ENCODE measurements at regions not wholly inside any gene's neighbourhood (a gene's known extent, or its start where the extent isn't known, plus 50 kb on each side); places are given as distances from the start of the nearest gene placed in this dataset.

GRCh38 chr5:60410427-60410826 lies 289.5 kb downstream of the DEPDC1B start:
- no peak overlapping the region for H3K4me3 ChIP-seq
- no peaks in the 10 kb centered on the region for H3K27me3 ChIP-seq
- no peak for DNase-seq (ENCODE audit: low read depth in 1 of 2, low spot score in 1 of 2)
- H3K27ac ChIP-seq = no peak overlapping the region
- no peaks in the 10 kb centered on the region for H3K36me3 ChIP-seq
- no peaks in the 10 kb centered on the region for H3K4me1 ChIP-seq (ENCODE audit: low read depth)
- no peaks in the 10 kb centered on the region for H3K9me3 ChIP-seq (ENCODE audit: low read depth)
- TF ChIP-seq CTCF (IDR thresholded peaks at IDR 0.05; ENCODE audit: low read depth, low read length) = no peak

- H3K27ac ChIP-seq = no peak overlapping the region
- H3K4me1 ChIP-seq (ENCODE audit: low read depth) = no peaks in the 10 kb centered on the region
- no peak overlapping the region for H3K4me3 ChIP-seq
- no peaks in the 10 kb centered on the region for H3K36me3 ChIP-seq
- no peak for TF ChIP-seq CTCF (IDR thresholded peaks at IDR 0.05; ENCODE audit: low read depth, low read length)
- no peak for DNase-seq (ENCODE audit: low read depth in 1 of 2, low spot score in 1 of 2)
- H3K9me3 ChIP-seq (ENCODE audit: low read depth) = no peaks in the 10 kb centered on the region
- H3K27me3 ChIP-seq = no peaks in the 10 kb centered on the region
Measured at GRCh38 chr5:60404171-60404570, 295.8 kb downstream of the DEPDC1B start.

- Histone ChIP-seq H3K4me1 (ENCODE audit: low read depth) (no peaks in the 10 kb centered on the region), H3K4me3 (no peak overlapping the region), H3K27ac (no peak overlapping the region), H3K27me3 (no peaks in the 10 kb centered on the region), H3K9me3 (ENCODE audit: low read depth) (no peaks in the 10 kb centered on the region), H3K36me3 (no peaks in the 10 kb centered on the region)
- no peak for TF ChIP-seq CTCF (IDR thresholded peaks at IDR 0.05; ENCODE audit: low read depth, low read length)
- DNase-seq (ENCODE audit: low read depth in 1 of 2, low spot score in 1 of 2) = no peak
Measured at GRCh38 chr5:60403343-60404006, 296.5 kb downstream of the DEPDC1B start.

GRCh38 chr5:60402161-60402785 lies 297.7 kb downstream of the DEPDC1B start:
- Histone ChIP-seq H3K36me3 (no peaks in the 10 kb centered on the region), H3K27ac (no peak overlapping the region), H3K4me1 (ENCODE audit: low read depth) (no peaks in the 10 kb centered on the region), H3K27me3 (no peaks in the 10 kb centered on the region), H3K4me3 (no peak overlapping the region), H3K9me3 (ENCODE audit: low read depth) (no peaks in the 10 kb centered on the region)
- TF ChIP-seq CTCF (IDR thresholded peaks at IDR 0.05; ENCODE audit: low read depth, low read length) = no peak
- no peak for DNase-seq (ENCODE audit: low read depth in 1 of 2, low spot score in 1 of 2)

GRCh38 chr5:60401526-60401925 lies 298.4 kb downstream of the DEPDC1B start:
- no peaks in the 10 kb centered on the region for H3K4me1 ChIP-seq (ENCODE audit: low read depth)
- H3K4me3 ChIP-seq = no peak overlapping the region
- no peak for DNase-seq (ENCODE audit: low read depth in 1 of 2, low spot score in 1 of 2)

More at GRCh38 chr5:60401526-60401925, 298.4 kb downstream of the DEPDC1B start:
- TF ChIP-seq CTCF (IDR thresholded peaks at IDR 0.05; ENCODE audit: low read depth, low read length) = no peak
- H3K36me3 ChIP-seq = no peaks in the 10 kb centered on the region
- no peak overlapping the region for H3K27ac ChIP-seq
- no peaks in the 10 kb centered on the region for H3K27me3 ChIP-seq
- H3K9me3 ChIP-seq (ENCODE audit: low read depth) = no peaks in the 10 kb centered on the region

Data from cardiac muscle cell (in vitro differentiated cells and primary cell).